ENCODE measurements at regions not wholly inside any gene's neighbourhood (a gene's known extent, or its start where the extent isn't known, plus 50 kb on each side); places are given as distances from the start of the nearest gene placed in this dataset.

- TF ChIP-seq, protein P1, sequence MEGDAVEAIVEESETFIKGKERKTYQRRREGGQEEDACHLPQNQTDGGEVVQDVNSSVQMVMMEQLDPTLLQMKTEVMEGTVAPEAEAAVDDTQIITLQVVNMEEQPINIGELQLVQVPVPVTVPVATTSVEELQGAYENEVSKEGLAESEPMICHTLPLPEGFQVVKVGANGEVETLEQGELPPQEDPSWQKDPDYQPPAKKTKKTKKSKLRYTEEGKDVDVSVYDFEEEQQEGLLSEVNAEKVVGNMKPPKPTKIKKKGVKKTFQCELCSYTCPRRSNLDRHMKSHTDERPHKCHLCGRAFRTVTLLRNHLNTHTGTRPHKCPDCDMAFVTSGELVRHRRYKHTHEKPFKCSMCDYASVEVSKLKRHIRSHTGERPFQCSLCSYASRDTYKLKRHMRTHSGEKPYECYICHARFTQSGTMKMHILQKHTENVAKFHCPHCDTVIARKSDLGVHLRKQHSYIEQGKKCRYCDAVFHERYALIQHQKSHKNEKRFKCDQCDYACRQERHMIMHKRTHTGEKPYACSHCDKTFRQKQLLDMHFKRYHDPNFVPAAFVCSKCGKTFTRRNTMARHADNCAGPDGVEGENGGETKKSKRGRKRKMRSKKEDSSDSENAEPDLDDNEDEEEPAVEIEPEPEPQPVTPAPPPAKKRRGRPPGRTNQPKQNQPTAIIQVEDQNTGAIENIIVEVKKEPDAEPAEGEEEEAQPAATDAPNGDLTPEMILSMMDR (IDR thresholded peaks at IDR 0.05) = no peak
- no peak for TF ChIP-seq POLR2A (IDR thresholded peaks at IDR 0.05)
- TF ChIP-seq POLR2AphosphoS5 (IDR thresholded peaks at IDR 0.05) = no peak
Measured at GRCh38 chr12:27879708-27880107, 92.8 kb downstream of the PTHLH start.

Measured in prostate gland (tissue), 2 donors.